ENCODE measurements at regions not wholly inside any gene's neighbourhood (a gene's known extent, or its start where the extent isn't known, plus 50 kb on each side); places are given as distances from the start of the nearest gene placed in this dataset.

- no peak overlapping the region for H3K27ac ChIP-seq (ENCODE audit: low read depth in 1 of 2, low read length in 2 of 2)
- no peak overlapping the region for H3K4me3 ChIP-seq (ENCODE audit: low read length)
- H3K4me1 ChIP-seq (ENCODE audit: insufficient read depth, low read length), result no peaks in the 10 kb centered on the region
- H3K4me3 Mint-ChIP-seq, result no peak overlapping the region
- no peak overlapping the region for H3K27ac Mint-ChIP-seq
- no peaks in the 10 kb centered on the region for H3K36me3 ChIP-seq (ENCODE audit: insufficient read depth, low read length)
- H3K36me3 Mint-ChIP-seq (ENCODE audit: low read depth), result no peaks in the 10 kb centered on the region
- no peaks in the 10 kb centered on the region for H3K9me3 Mint-ChIP-seq
- POLR2A ChIA-PET, result no interaction called here
- H3K4me1 Mint-ChIP-seq (ENCODE audit: low read depth), result no peaks in the 10 kb centered on the region
- no peaks in the 10 kb centered on the region for H3K9me3 ChIP-seq (ENCODE audit: control insufficient read depth in 1 of 2, insufficient read depth in 1 of 2, low read length in 2 of 2)
- no peak for ATAC-seq (ENCODE audit: poor library complexity)
- H3K27me3 Mint-ChIP-seq, result peaks cover 20% of the 10 kb centered on the region
- TF ChIP-seq CTCF (IDR thresholded peaks at IDR 0.05), result no peak
- DNase-seq, result no peak
- CTCF ChIA-PET, result no interaction called here
- intact Hi-C loops (cut with DNase I, micrococcal nuclease), result no loop called here
- no peaks in the 10 kb centered on the region for H3K27me3 ChIP-seq (ENCODE audit: control insufficient read depth in 1 of 2, insufficient read depth in 2 of 2, low read length in 2 of 2)
These were observed 135.0 kb upstream of the HNMT start for GRCh38 chr2:137829251-137829650.

DNA sequence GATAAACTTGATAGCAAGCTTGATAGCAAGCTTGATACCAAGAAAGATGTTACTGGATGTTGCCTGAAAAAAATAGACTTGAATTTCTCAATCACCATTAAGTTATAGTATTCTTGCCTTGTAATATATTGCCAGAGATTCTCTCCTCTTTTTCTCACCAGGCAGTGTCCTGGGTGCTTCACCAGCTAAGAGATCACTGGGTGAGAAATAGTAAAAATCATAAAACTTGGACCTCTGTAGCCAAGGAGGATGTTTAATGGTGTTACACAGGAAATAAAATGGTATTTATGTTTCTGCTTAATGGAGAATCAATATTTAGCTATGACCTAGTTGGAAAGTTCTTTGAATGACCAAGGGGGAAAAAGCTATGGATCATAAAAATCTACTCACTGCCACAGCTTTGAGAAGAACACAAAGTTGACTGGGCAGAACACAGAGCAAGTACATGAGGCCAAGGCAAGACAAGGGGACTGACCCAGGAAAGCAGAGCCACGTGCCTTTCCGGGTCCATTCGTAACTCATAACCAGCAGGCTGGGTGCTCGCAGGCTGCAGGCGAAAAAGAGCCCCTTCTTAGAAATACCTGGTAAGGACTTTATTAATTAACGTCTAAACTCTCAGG is 129.4 kb upstream of the HNMT start:
- no peak for TF ChIP-seq CTCF (IDR thresholded peaks at IDR 0.05)
- CTCF ChIA-PET, result no interaction called here
- no peak overlapping the region for H3K4me3 ChIP-seq (ENCODE audit: low read length)

GRCh38 chr2:137836671-137837070 is 127.6 kb upstream of the HNMT start:
- no peak overlapping the region for H3K4me3 Mint-ChIP-seq
- no peaks in the 10 kb centered on the region for H3K36me3 Mint-ChIP-seq (ENCODE audit: low read depth)
- peaks cover 11% of the 10 kb centered on the region for H3K27me3 Mint-ChIP-seq
- no peaks in the 10 kb centered on the region for H3K4me1 Mint-ChIP-seq (ENCODE audit: low read depth)
- H3K9me3 Mint-ChIP-seq, result no peaks in the 10 kb centered on the region
- Histone ChIP-seq H3K27ac (ENCODE audit: low read depth in 1 of 2, low read length in 2 of 2) (no peak overlapping the region), H3K4me1 (ENCODE audit: insufficient read depth, low read length) (no peaks in the 10 kb centered on the region), H3K9me3 (ENCODE audit: control insufficient read depth in 1 of 2, insufficient read depth in 1 of 2, low read length in 2 of 2) (no peaks in the 10 kb centered on the region), H3K4me3 (ENCODE audit: low read length) (no peak overlapping the region), H3K36me3 (ENCODE audit: insufficient read depth, low read length) (no peaks in the 10 kb centered on the region), H3K27me3 (ENCODE audit: control insufficient read depth in 1 of 2, insufficient read depth in 2 of 2, low read length in 2 of 2) (peaks cover 0 to 9% of the 10 kb centered on the region in 2 experiments)
- intact Hi-C loops (cut with DNase I, micrococcal nuclease), result loop anchor here in 1 of 2 experiments (5.0 kb wide), 1 partner anchor 1924 kb away; no protein-coding TSS in a partner anchor
- TF ChIP-seq CTCF (IDR thresholded peaks at IDR 0.05), result no peak
- no peak overlapping the region for H3K27ac Mint-ChIP-seq
- DNase-seq (no peak), ATAC-seq (ENCODE audit: poor library complexity) (no peak)
- POLR2A ChIA-PET, result no interaction called here
- CTCF ChIA-PET, result no interaction called here

More for the DNA sequence above, 129.4 kb upstream of the HNMT start:
- Histone ChIP-seq H3K36me3 (ENCODE audit: insufficient read depth, low read length) (no peaks in the 10 kb centered on the region), H3K9me3 (ENCODE audit: control insufficient read depth in 1 of 2, insufficient read depth in 1 of 2, low read length in 2 of 2) (no peaks in the 10 kb centered on the region), H3K27ac (ENCODE audit: low read depth in 1 of 2, low read length in 2 of 2) (no peak overlapping the region), H3K4me1 (ENCODE audit: insufficient read depth, low read length) (no peaks in the 10 kb centered on the region), H3K27me3 (ENCODE audit: control insufficient read depth in 1 of 2, insufficient read depth in 2 of 2, low read length in 2 of 2) (peaks cover 0 to 9% of the 10 kb centered on the region in 2 experiments)
- H3K36me3 Mint-ChIP-seq (ENCODE audit: low read depth), result no peaks in the 10 kb centered on the region
- intact Hi-C loops (cut with DNase I, micrococcal nuclease), result loop anchor here in 1 of 2 experiments (5.0 kb wide), 1 partner anchor 1923 kb away; no protein-coding TSS in a partner anchor
- H3K9me3 Mint-ChIP-seq, result no peaks in the 10 kb centered on the region
- no peak for ATAC-seq (ENCODE audit: poor library complexity)
- no peaks in the 10 kb centered on the region for H3K4me1 Mint-ChIP-seq (ENCODE audit: low read depth)
- POLR2A ChIA-PET, result no interaction called here
- H3K27me3 Mint-ChIP-seq, result peaks cover 15% of the 10 kb centered on the region
- H3K4me3 Mint-ChIP-seq, result no peak overlapping the region
- H3K27ac Mint-ChIP-seq, result no peak overlapping the region
- DNase-seq, result no peak

Data from CD4-positive, alpha-beta T cell (primary cell).